ENCODE measurements at regions not wholly inside any gene's neighbourhood (a gene's known extent, or its start where the extent isn't known, plus 50 kb on each side); places are given as distances from the start of the nearest gene placed in this dataset.

GRCh38 chr10:4127518-4128315 is 342.7 kb upstream of the KLF6 start:
- H3K4me1 Mint-ChIP-seq: peaks cover 36% of the 10 kb centered on the region
- DNase-seq (no peak), ATAC-seq (ENCODE audit: low read depth) (no peak)
- peaks cover 36% of the 10 kb centered on the region for H3K36me3 Mint-ChIP-seq
- H3K27ac Mint-ChIP-seq: peak overlapping the region; percentile 55
- H3K4me3 Mint-ChIP-seq: peak overlapping the region; percentile 6
- POLR2A ChIA-PET: interaction anchor here (0.6 to 5.8 kb wide), 6 partner anchors 68 to 344 kb away, joined by 3 to 74 read pairs (median 4); partner anchors contain the start of gene KLF6
- H3K9me3 Mint-ChIP-seq: peaks cover 16% of the 10 kb centered on the region
- H3K27me3 Mint-ChIP-seq: no peaks in the 10 kb centered on the region

GRCh38 chr10:4125776-4126175 is 340.8 kb upstream of the KLF6 start:
- no peak overlapping the region for H3K27ac Mint-ChIP-seq
- DNase-seq (no peak), ATAC-seq (ENCODE audit: low read depth) (no peak)
- peaks cover 44% of the 10 kb centered on the region for H3K4me1 Mint-ChIP-seq
- H3K4me3 Mint-ChIP-seq: no peak overlapping the region
- POLR2A ChIA-PET: no interaction called here
- peaks cover 36% of the 10 kb centered on the region for H3K36me3 Mint-ChIP-seq
- no peaks in the 10 kb centered on the region for H3K27me3 Mint-ChIP-seq
- H3K9me3 Mint-ChIP-seq: peaks cover 16% of the 10 kb centered on the region

- Mint-ChIP-seq H3K36me3 (peaks cover 25% of the 10 kb centered on the region), H3K4me1 (peaks cover 24% of the 10 kb centered on the region), H3K4me3 (peak overlapping the region; percentile 45), H3K27ac (no peak overlapping the region), H3K9me3 (peaks cover 20% of the 10 kb centered on the region), H3K27me3 (no peaks in the 10 kb centered on the region)
- POLR2A ChIA-PET: no interaction called here
- ATAC-seq (ENCODE audit: low read depth): no peak
- no peak for DNase-seq
Observed at GRCh38 chr10:4121502-4122380, 336.7 kb upstream of the KLF6 start.

- POLR2A ChIA-PET: interaction anchor here (0.7 kb wide), 3 partner anchors 154 to 362 kb away, joined by 3 to 8 read pairs (median 6); no protein-coding TSS in a partner anchor
- Mint-ChIP-seq H3K27me3 (no peaks in the 10 kb centered on the region), H3K36me3 (peaks cover 26% of the 10 kb centered on the region), H3K9me3 (peaks cover 18% of the 10 kb centered on the region), H3K27ac (no peak overlapping the region), H3K4me1 (peaks cover 19% of the 10 kb centered on the region), H3K4me3 (no peak overlapping the region)
- no peak for DNase-seq
- no peak for ATAC-seq (ENCODE audit: low read depth)
Observed at GRCh38 chr10:4120096-4120853, 335.3 kb upstream of the KLF6 start.

GRCh38 chr10:4119107-4119506 is 334.1 kb upstream of the KLF6 start:
- POLR2A ChIA-PET: no interaction called here
- peaks cover 17% of the 10 kb centered on the region for H3K4me1 Mint-ChIP-seq
- H3K4me3 Mint-ChIP-seq: no peak overlapping the region
- no peak for DNase-seq
- peaks cover 18% of the 10 kb centered on the region for H3K36me3 Mint-ChIP-seq
- no peak overlapping the region for H3K27ac Mint-ChIP-seq
- H3K9me3 Mint-ChIP-seq: peaks cover 14% of the 10 kb centered on the region
- ATAC-seq (ENCODE audit: low read depth): no peak
- H3K27me3 Mint-ChIP-seq: no peaks in the 10 kb centered on the region

- Mint-ChIP-seq H3K27ac (no peak overlapping the region), H3K36me3 (peaks cover 18% of the 10 kb centered on the region), H3K4me3 (no peak overlapping the region), H3K9me3 (peaks cover 14% of the 10 kb centered on the region), H3K4me1 (peaks cover 17% of the 10 kb centered on the region), H3K27me3 (no peaks in the 10 kb centered on the region)
- POLR2A ChIA-PET: no interaction called here
- no peak for DNase-seq
- ATAC-seq (ENCODE audit: low read depth): no peak
Observed at GRCh38 chr10:4117604-4118003, 332.6 kb upstream of the KLF6 start.

GRCh38 chr10:4111643-4112042 is 326.6 kb upstream of the KLF6 start:
- ATAC-seq (ENCODE audit: low read depth) (no peak), DNase-seq (no peak)
- Mint-ChIP-seq H3K27ac (no peak overlapping the region), H3K27me3 (no peaks in the 10 kb centered on the region), H3K9me3 (peaks cover 12% of the 10 kb centered on the region), H3K36me3 (peaks cover 20% of the 10 kb centered on the region), H3K4me1 (peaks cover 8% of the 10 kb centered on the region), H3K4me3 (no peak overlapping the region)
- POLR2A ChIA-PET: no interaction called here

GRCh38 chr10:4109469-4109868 is 324.5 kb upstream of the KLF6 start:
- Mint-ChIP-seq H3K4me1 (peaks cover 6% of the 10 kb centered on the region), H3K4me3 (no peak overlapping the region), H3K36me3 (peaks cover 17% of the 10 kb centered on the region), H3K27me3 (no peaks in the 10 kb centered on the region), H3K9me3 (peaks cover 11% of the 10 kb centered on the region), H3K27ac (no peak overlapping the region)
- ATAC-seq (ENCODE audit: low read depth) (no peak), DNase-seq (no peak)
- POLR2A ChIA-PET: no interaction called here

- H3K36me3 Mint-ChIP-seq: peaks cover 20% of the 10 kb centered on the region
- DNase-seq (no peak), ATAC-seq (ENCODE audit: low read depth) (no peak)
- H3K4me1 Mint-ChIP-seq: peaks cover 6% of the 10 kb centered on the region
- H3K27me3 Mint-ChIP-seq: no peaks in the 10 kb centered on the region
- H3K4me3 Mint-ChIP-seq: no peak overlapping the region
- H3K27ac Mint-ChIP-seq: no peak overlapping the region
- POLR2A ChIA-PET: interaction anchor here (0.9 kb wide), 1 partner anchor 10 kb away, joined by 3 read pairs; no protein-coding TSS in a partner anchor
- H3K9me3 Mint-ChIP-seq: peaks cover 13% of the 10 kb centered on the region
Observed at GRCh38 chr10:4108693-4109092, 323.7 kb upstream of the KLF6 start.

- POLR2A ChIA-PET: no interaction called here
- ATAC-seq (ENCODE audit: low read depth) (no peak), DNase-seq (no peak)
- Mint-ChIP-seq H3K36me3 (peaks cover 23% of the 10 kb centered on the region), H3K4me1 (peaks cover 7% of the 10 kb centered on the region), H3K9me3 (peaks cover 15% of the 10 kb centered on the region), H3K4me3 (no peak overlapping the region), H3K27ac (no peak overlapping the region), H3K27me3 (peaks cover 3% of the 10 kb centered on the region)
Observed at GRCh38 chr10:4107285-4107851, 322.4 kb upstream of the KLF6 start.

- no peak overlapping the region for H3K27ac Mint-ChIP-seq
- H3K36me3 Mint-ChIP-seq: peaks cover 24% of the 10 kb centered on the region
- H3K4me3 Mint-ChIP-seq: no peak overlapping the region
- H3K27me3 Mint-ChIP-seq: peaks cover 6% of the 10 kb centered on the region
- peaks cover 19% of the 10 kb centered on the region for H3K4me1 Mint-ChIP-seq
- POLR2A ChIA-PET: no interaction called here
- ATAC-seq (ENCODE audit: low read depth) (no peak), DNase-seq (no peak)
- H3K9me3 Mint-ChIP-seq: peaks cover 16% of the 10 kb centered on the region
Observed at GRCh38 chr10:4103603-4104002, 318.6 kb upstream of the KLF6 start.

GRCh38 chr10:4102802-4103344 is 317.9 kb upstream of the KLF6 start:
- Mint-ChIP-seq H3K36me3 (peaks cover 23% of the 10 kb centered on the region), H3K27ac (no peak overlapping the region), H3K4me1 (peaks cover 18% of the 10 kb centered on the region), H3K27me3 (peaks cover 6% of the 10 kb centered on the region), H3K9me3 (peaks cover 17% of the 10 kb centered on the region), H3K4me3 (no peak overlapping the region)
- ATAC-seq (ENCODE audit: low read depth): no peak
- no peak for DNase-seq
- POLR2A ChIA-PET: no interaction called here
